ENCODE measurements at regions not wholly inside any gene's neighbourhood (a gene's known extent, or its start where the extent isn't known, plus 50 kb on each side); places are given as distances from the start of the nearest gene placed in this dataset.

DNA sequence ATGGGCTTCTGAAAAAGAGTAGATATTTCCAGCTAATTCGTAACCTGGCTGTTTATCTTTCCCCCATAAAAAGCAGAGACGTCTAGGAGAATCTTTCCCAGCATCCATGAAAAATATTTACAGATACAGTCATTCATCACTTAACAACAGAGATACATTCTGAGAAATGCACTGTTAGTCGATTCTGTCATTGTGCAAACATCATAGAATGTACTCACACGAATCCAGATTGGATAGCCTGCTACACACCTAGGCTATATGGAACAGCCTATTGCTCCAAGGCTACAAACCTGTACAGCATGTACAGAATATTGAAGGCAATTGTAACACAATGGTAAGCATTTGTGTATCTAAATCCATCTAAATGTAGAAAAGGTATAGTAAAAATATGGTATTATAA lies 530.2 kb upstream of the NBEA start:
- H3K27me3 ChIP-seq: no peaks in the 10 kb centered on the region

GRCh38 chr13:34412295-34412694 lies 529.8 kb upstream of the NBEA start:
- Histone ChIP-seq H3K4me1 (no peaks in the 10 kb centered on the region), H3K9me3 (no peaks in the 10 kb centered on the region), H3K27ac (no peak overlapping the region), H3K4me3 (no peak overlapping the region), H3K27me3 (no peaks in the 10 kb centered on the region), H3K36me3 (no peaks in the 10 kb centered on the region)
- no peak for DNase-seq
- no peak for TF ChIP-seq POLR2A (IDR thresholded peaks at IDR 0.05)
- TF ChIP-seq, protein P1, sequence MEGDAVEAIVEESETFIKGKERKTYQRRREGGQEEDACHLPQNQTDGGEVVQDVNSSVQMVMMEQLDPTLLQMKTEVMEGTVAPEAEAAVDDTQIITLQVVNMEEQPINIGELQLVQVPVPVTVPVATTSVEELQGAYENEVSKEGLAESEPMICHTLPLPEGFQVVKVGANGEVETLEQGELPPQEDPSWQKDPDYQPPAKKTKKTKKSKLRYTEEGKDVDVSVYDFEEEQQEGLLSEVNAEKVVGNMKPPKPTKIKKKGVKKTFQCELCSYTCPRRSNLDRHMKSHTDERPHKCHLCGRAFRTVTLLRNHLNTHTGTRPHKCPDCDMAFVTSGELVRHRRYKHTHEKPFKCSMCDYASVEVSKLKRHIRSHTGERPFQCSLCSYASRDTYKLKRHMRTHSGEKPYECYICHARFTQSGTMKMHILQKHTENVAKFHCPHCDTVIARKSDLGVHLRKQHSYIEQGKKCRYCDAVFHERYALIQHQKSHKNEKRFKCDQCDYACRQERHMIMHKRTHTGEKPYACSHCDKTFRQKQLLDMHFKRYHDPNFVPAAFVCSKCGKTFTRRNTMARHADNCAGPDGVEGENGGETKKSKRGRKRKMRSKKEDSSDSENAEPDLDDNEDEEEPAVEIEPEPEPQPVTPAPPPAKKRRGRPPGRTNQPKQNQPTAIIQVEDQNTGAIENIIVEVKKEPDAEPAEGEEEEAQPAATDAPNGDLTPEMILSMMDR (IDR thresholded peaks at IDR 0.05): no peak

More for the DNA sequence above, 530.2 kb upstream of the NBEA start:
- no peaks in the 10 kb centered on the region for H3K36me3 ChIP-seq
- no peak overlapping the region for H3K4me3 ChIP-seq
- no peak overlapping the region for H3K27ac ChIP-seq
- TF ChIP-seq POLR2A (IDR thresholded peaks at IDR 0.05): no peak
- TF ChIP-seq, protein P1 (IDR thresholded peaks at IDR 0.05): no peak
- H3K4me1 ChIP-seq: no peaks in the 10 kb centered on the region
- no peaks in the 10 kb centered on the region for H3K9me3 ChIP-seq
- no peak for DNase-seq

GRCh38 chr13:34412817-34413375 lies 529.2 kb upstream of the NBEA start:
- H3K4me3 ChIP-seq: no peak overlapping the region
- H3K27me3 ChIP-seq: no peaks in the 10 kb centered on the region
- TF ChIP-seq, protein P1 (IDR thresholded peaks at IDR 0.05): no peak
- H3K27ac ChIP-seq: no peak overlapping the region
- H3K36me3 ChIP-seq: no peaks in the 10 kb centered on the region
- no peak for DNase-seq
- H3K4me1 ChIP-seq: no peaks in the 10 kb centered on the region
- H3K9me3 ChIP-seq: no peaks in the 10 kb centered on the region

GRCh38 chr13:34413538-34414210 lies 528.4 kb upstream of the NBEA start:
- H3K36me3 ChIP-seq: no peaks in the 10 kb centered on the region
- no peak for DNase-seq
- H3K9me3 ChIP-seq: no peaks in the 10 kb centered on the region
- no peaks in the 10 kb centered on the region for H3K27me3 ChIP-seq
- H3K27ac ChIP-seq: no peak overlapping the region
- TF ChIP-seq, protein P1 (IDR thresholded peaks at IDR 0.05): no peak
- no peak for TF ChIP-seq POLR2A (IDR thresholded peaks at IDR 0.05)
- H3K4me1 ChIP-seq: no peaks in the 10 kb centered on the region
- no peak overlapping the region for H3K4me3 ChIP-seq

- TF ChIP-seq POLR2A (IDR thresholded peaks at IDR 0.05): no peak
- Histone ChIP-seq H3K4me1 (no peaks in the 10 kb centered on the region), H3K36me3 (no peaks in the 10 kb centered on the region), H3K4me3 (no peak overlapping the region), H3K27ac (no peak overlapping the region), H3K9me3 (no peaks in the 10 kb centered on the region), H3K27me3 (no peaks in the 10 kb centered on the region)
- no peak for DNase-seq
Observed at GRCh38 chr13:34414616-34415015, 527.5 kb upstream of the NBEA start.

- H3K27me3 ChIP-seq: no peaks in the 10 kb centered on the region
- no peaks in the 10 kb centered on the region for H3K36me3 ChIP-seq
- TF ChIP-seq POLR2A (IDR thresholded peaks at IDR 0.05): no peak
- TF ChIP-seq, protein P1 (IDR thresholded peaks at IDR 0.05): no peak
- H3K4me3 ChIP-seq: no peak overlapping the region
- H3K4me1 ChIP-seq: no peaks in the 10 kb centered on the region
- peak in 1 of 3 donors; percentile 48 for DNase-seq
- no peak overlapping the region for H3K27ac ChIP-seq
- no peaks in the 10 kb centered on the region for H3K9me3 ChIP-seq
Observed at GRCh38 chr13:34416971-34417380, 525.1 kb upstream of the NBEA start.

All from Peyer's patch (tissue), 4 donors.